IMR-90 (cell line): ENCODE measurements at regions not wholly inside any gene's neighbourhood (a gene's known extent, or its start where the extent isn't known, plus 50 kb on each side); places are given as distances from the start of the nearest gene placed in this dataset.

ENCODE experiments used
- CTCF ChIP-seq: conservative IDR thresholded peaks from 2 replicates; pipeline ENCODE4 v1.5.1; 2012; ENCODE audit warnings: mild to moderate bottlenecking, low read depth, low read length, improper control_type of control experiment

GRCh38 chrX:40174001-40174853 is 76.5 kb upstream of the BCOR start (continued):
- no peak for TF ChIP-seq CTCF
